Smooth muscle cell (in vitro differentiated cells): ENCODE measurements at regions not wholly inside any gene's neighbourhood (a gene's known extent, or its start where the extent isn't known, plus 50 kb on each side); places are given as distances from the start of the nearest gene placed in this dataset.

Experiments used
- DNase-seq: peaks from one replicate; lab custom pipeline; 2025; ENCODE audit not compliant: unreplicated experiment; lab: John Stamatoyannopoulos, UW
- H2AFZ ChIP-seq: fragments of 200-600 bp; sonication (generic); 2 replicates; pipeline ENCODE4 v1.6.0; 2016; ENCODE audit warnings: antibody characterized with exemption, low read depth, mild to moderate bottlenecking
- H3F3A ChIP-seq: fragments of 200-600 bp; sonication (generic); 2 replicates; pipeline ENCODE4 v1.6.0; 2017; ENCODE audit warnings: antibody characterized with exemption, low read depth
- H3K27ac ChIP-seq: fragments of 200-600 bp; sonication (generic); 2 replicates; pipeline ENCODE4 v1.5.1; 2016; ENCODE audit warnings: low read depth, mild to moderate bottlenecking
- H3K27me3 ChIP-seq: fragments of 200-600 bp; sonication (generic); 2 replicates; pipeline ENCODE4 v1.6.1; 2016; ENCODE audit warnings: low read depth, mild to moderate bottlenecking
- H3K36me3 ChIP-seq: fragments of 200-600 bp; sonication (generic); 2 replicates; pipeline ENCODE4 v1.5.1; 2016; ENCODE audit warnings: low read depth
- H3K4me1 ChIP-seq: fragments of 200-600 bp; sonication (generic); 2 replicates; pipeline ENCODE4 v1.5.1; 2016; ENCODE audit warnings: low read depth
- H3K4me2 ChIP-seq: fragments of 200-600 bp; sonication (generic); 2 replicates; pipeline ENCODE4 v1.6.0; 2016; ENCODE audit warnings: mild to moderate bottlenecking
- H3K4me3 ChIP-seq: fragments of 200-600 bp; sonication (generic); 2 replicates; pipeline ENCODE4 v1.5.1; 2016; ENCODE audit warnings: mild to moderate bottlenecking
- H3K79me2 ChIP-seq: fragments of 200-600 bp; sonication (generic); 2 replicates; pipeline ENCODE4 v1.6.0; 2016; ENCODE audit warnings: low read depth, mild to moderate bottlenecking
- H3K9ac ChIP-seq: fragments of 200-600 bp; sonication (generic); 2 replicates; pipeline ENCODE4 v1.6.0; 2016; ENCODE audit warnings: low read depth
- H3K9me3 ChIP-seq: fragments of 200-600 bp; sonication (generic); replicated peaks from 2 replicates; pipeline ENCODE4 v1.5.1; 2016; ENCODE audit warnings: low read depth
- H4K20me1 ChIP-seq: fragments of 200-600 bp; sonication (generic); 2 replicates; pipeline ENCODE4 v1.6.0; 2016; ENCODE audit warnings: low read depth
- CTCF ChIP-seq: fragments of 200-600 bp; sonication (generic); IDR thresholded peaks from 2 replicates; pipeline ENCODE4 v1.5.1; 2017; ENCODE audit warnings: borderline replicate concordance, mild to moderate bottlenecking, antibody characterized with exemption; ENCODE audit not compliant: insufficient read depth, poor library complexity, severe bottlenecking
- WGBS: methylation state at CpG from one replicate; pipeline ENCODE4 v1.1.7; 2016; ENCODE audit warnings: low lambda C conversion rate; 5-methylcytosine and 5-hydroxymethylcytosine counted together

GRCh38 chr2:122206101-122206500 is 450.6 kb downstream of the TSN start:
- no peaks in the 10 kb centered on the region for H3K4me1 ChIP-seq
- H3K9ac ChIP-seq = no peak overlapping the region
- no peaks in the 10 kb centered on the region for H3F3A ChIP-seq
- no peaks in the 10 kb centered on the region for H4K20me1 ChIP-seq
- no peak overlapping the region for H3K4me2 ChIP-seq
- no peaks in the 10 kb centered on the region for H3K36me3 ChIP-seq
- TF ChIP-seq CTCF = no peak
- no peaks in the 10 kb centered on the region for H3K27me3 ChIP-seq
- H3K79me2 ChIP-seq = no peaks in the 10 kb centered on the region
- H3K4me3 ChIP-seq = no peak overlapping the region
- no peak for DNase-seq
- H3K27ac ChIP-seq = no peak overlapping the region
- 50% methylated on average over 3 of the region's 3 CpGs for WGBS
- no peaks in the 10 kb centered on the region for H3K9me3 ChIP-seq
- H2AFZ ChIP-seq = no peak overlapping the region

GRCh38 chr2:122209377-122209776 is 453.9 kb downstream of the TSN start:
- WGBS = 95% methylated on average over 2 of the region's 2 CpGs
- Histone ChIP-seq H2AFZ (no peak overlapping the region), H3K9ac (no peak overlapping the region), H3K9me3 (no peaks in the 10 kb centered on the region), H3F3A (no peaks in the 10 kb centered on the region), H3K79me2 (no peaks in the 10 kb centered on the region), H3K27ac (no peak overlapping the region), H3K36me3 (no peaks in the 10 kb centered on the region), H3K4me2 (no peak overlapping the region), H4K20me1 (no peaks in the 10 kb centered on the region), H3K4me1 (no peaks in the 10 kb centered on the region), H3K27me3 (no peaks in the 10 kb centered on the region), H3K4me3 (no peak overlapping the region)
- no peak for DNase-seq
- TF ChIP-seq CTCF = no peak

GRCh38 chr2:122210065-122210464 is 454.6 kb downstream of the TSN start:
- no peak for TF ChIP-seq CTCF
- no peaks in the 10 kb centered on the region for H4K20me1 ChIP-seq
- H3F3A ChIP-seq = no peaks in the 10 kb centered on the region
- H3K27me3 ChIP-seq = no peaks in the 10 kb centered on the region
- no peak overlapping the region for H3K9ac ChIP-seq
- WGBS = 94% methylated on average over 4 of the region's 4 CpGs
- H2AFZ ChIP-seq = no peak overlapping the region
- no peaks in the 10 kb centered on the region for H3K9me3 ChIP-seq
- H3K4me1 ChIP-seq = no peaks in the 10 kb centered on the region
- no peak overlapping the region for H3K4me2 ChIP-seq
- no peak overlapping the region for H3K4me3 ChIP-seq
- DNase-seq = no peak
- no peaks in the 10 kb centered on the region for H3K36me3 ChIP-seq
- no peak overlapping the region for H3K27ac ChIP-seq
- no peaks in the 10 kb centered on the region for H3K79me2 ChIP-seq
